ENCODE measurements at regions not wholly inside any gene's neighbourhood (a gene's known extent, or its start where the extent isn't known, plus 50 kb on each side); places are given as distances from the start of the nearest gene placed in this dataset.

GRCh38 chr11:21771097-21771496 is 421.8 kb upstream of the ANO5 start:
- Mint-ChIP-seq H3K27me3 (ENCODE audit: low read depth in 3 of 3) (no peaks in the 10 kb centered on the region), H3K9me3 (peaks cover 0 to 9% (median 3%) of the 10 kb centered on the region in 7 donors), H3K4me1 (no peaks in the 10 kb centered on the region), H3K36me3 (no peaks in the 10 kb centered on the region), H3K27ac (no peak overlapping the region), H3K4me3 (no peak overlapping the region)
- peaks cover 0 to 3% of the 10 kb centered on the region in 2 donors for H3K9me3 ChIP-seq (replicated peaks in 1 of 2; ENCODE audit: control insufficient read depth in 1 of 2, insufficient read depth in 1 of 2, low read length in 2 of 2)
- H3K4me3 ChIP-seq (replicated peaks in 1 of 3; ENCODE audit: low read depth in 2 of 3, low read length in 3 of 3): no peak overlapping the region
- H3K4me2 ChIP-seq (replicated peaks; ENCODE audit: extremely low read depth, low read length, poor library complexity, severe bottlenecking): no peak overlapping the region
- intact Hi-C loops (cut with micrococcal nuclease): no loop called here
- H3K9ac ChIP-seq (ENCODE audit: insufficient read depth, low read length, poor library complexity, severe bottlenecking): no peak overlapping the region
- DNase-seq: no peak
- H3K27ac ChIP-seq (ENCODE audit: low read depth in 1 of 2, low read length in 2 of 2): no peak overlapping the region
- H3K27me3 ChIP-seq (ENCODE audit: control insufficient read depth in 2 of 2, insufficient read depth in 2 of 2, low read length in 2 of 2): no peaks in the 10 kb centered on the region
- H3K79me2 ChIP-seq (ENCODE audit: insufficient read depth, low read length): no peaks in the 10 kb centered on the region
- TF ChIP-seq CTCF (IDR thresholded peaks at IDR 0.05): no peak
- H3K36me3 ChIP-seq (replicated peaks in 1 of 2; ENCODE audit: control insufficient read depth in 1 of 2, insufficient read depth in 2 of 2, low read length in 2 of 2): no peaks in the 10 kb centered on the region
- H4K20me1 ChIP-seq (ENCODE audit: insufficient read depth, low read length): no peaks in the 10 kb centered on the region
- 33% methylated on average over 1 of the region's 1 CpG for WGBS (ENCODE audit: insufficient coverage)
- no peak overlapping the region for H2AFZ ChIP-seq (ENCODE audit: insufficient read depth, low read depth, low read length, poor library complexity, severe bottlenecking)
- no peaks in the 10 kb centered on the region for H3K4me1 ChIP-seq (ENCODE audit: control insufficient read depth in 1 of 2, insufficient read depth in 2 of 2, low read length in 2 of 2)

- H3K4me2 ChIP-seq (replicated peaks; ENCODE audit: extremely low read depth, low read length, poor library complexity, severe bottlenecking): no peak overlapping the region
- Mint-ChIP-seq H3K27ac (peak overlapping the region in 1 of 7 donors; percentile 59), H3K9me3 (peaks cover 2 to 9% (median 3%) of the 10 kb centered on the region in 7 donors), H3K4me3 (no peak overlapping the region), H3K4me1 (no peaks in the 10 kb centered on the region), H3K27me3 (ENCODE audit: low read depth in 3 of 3) (no peaks in the 10 kb centered on the region), H3K36me3 (no peaks in the 10 kb centered on the region)
- no CpG with 5 or more reads among the region's 2 CpGs for WGBS (ENCODE audit: insufficient coverage)
- no peak overlapping the region for H3K27ac ChIP-seq (ENCODE audit: low read depth in 1 of 2, low read length in 2 of 2)
- TF ChIP-seq CTCF (IDR thresholded peaks at IDR 0.05): no peak
- no peaks in the 10 kb centered on the region for H3K79me2 ChIP-seq (ENCODE audit: insufficient read depth, low read length)
- no peak for DNase-seq
- intact Hi-C loops (cut with micrococcal nuclease): no loop called here
- H3K4me1 ChIP-seq (ENCODE audit: control insufficient read depth in 1 of 2, insufficient read depth in 2 of 2, low read length in 2 of 2): no peaks in the 10 kb centered on the region
- H3K9ac ChIP-seq (ENCODE audit: insufficient read depth, low read length, poor library complexity, severe bottlenecking): no peak overlapping the region
- H3K36me3 ChIP-seq (replicated peaks in 1 of 2; ENCODE audit: control insufficient read depth in 1 of 2, insufficient read depth in 2 of 2, low read length in 2 of 2): no peaks in the 10 kb centered on the region
- no peaks in the 10 kb centered on the region for H4K20me1 ChIP-seq (ENCODE audit: insufficient read depth, low read length)
- no peak overlapping the region for H3K4me3 ChIP-seq (replicated peaks in 1 of 3; ENCODE audit: low read depth in 2 of 3, low read length in 3 of 3)
- H3K27me3 ChIP-seq (ENCODE audit: control insufficient read depth in 2 of 2, insufficient read depth in 2 of 2, low read length in 2 of 2): no peaks in the 10 kb centered on the region
- no peak overlapping the region for H2AFZ ChIP-seq (ENCODE audit: insufficient read depth, low read depth, low read length, poor library complexity, severe bottlenecking)
- H3K9me3 ChIP-seq (replicated peaks in 1 of 2; ENCODE audit: control insufficient read depth in 1 of 2, insufficient read depth in 1 of 2, low read length in 2 of 2): peaks cover 0 to 3% of the 10 kb centered on the region in 2 donors
Observed at GRCh38 chr11:21774212-21774611, 418.7 kb upstream of the ANO5 start.

Data from CD14-positive monocyte (primary cell).